ENCODE measurements at regions not wholly inside any gene's neighbourhood (a gene's known extent, or its start where the extent isn't known, plus 50 kb on each side); places are given as distances from the start of the nearest gene placed in this dataset.

GRCh38 chr12:38154096-38155019 is 162.2 kb upstream of the ALG10B start:
- no peak overlapping the region for H3K4me3 ChIP-seq (ENCODE audit: control insufficient read depth, low read depth, low read length)
- DNase-seq (ENCODE audit: low read depth) = no peak
- no peak for TF ChIP-seq CTCF (IDR thresholded peaks at IDR 0.05; ENCODE audit: control insufficient read depth, insufficient read depth, low read depth, low read length, missing control alignments)

DNA sequence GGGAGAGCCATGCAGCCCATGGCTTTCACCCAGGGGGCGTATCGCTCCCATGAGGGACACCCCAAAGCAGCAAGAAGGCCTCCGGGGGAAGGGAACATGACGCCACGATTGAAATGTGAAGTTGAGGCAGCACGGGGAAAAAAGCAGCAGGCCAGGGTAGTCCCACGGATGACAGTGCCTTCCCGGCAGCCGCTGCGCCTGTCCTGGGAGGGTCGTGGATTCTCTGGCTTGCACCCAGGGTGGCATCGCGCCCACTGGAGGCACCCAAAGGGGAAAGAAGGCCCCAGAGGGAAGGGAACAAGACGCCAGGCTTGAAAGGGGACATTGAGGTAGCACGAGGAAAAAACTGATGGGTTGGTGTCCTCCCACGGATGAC is 161.6 kb upstream of the ALG10B start:
- no peak for TF ChIP-seq CTCF (IDR thresholded peaks at IDR 0.05; ENCODE audit: control insufficient read depth, insufficient read depth, low read depth, low read length, missing control alignments)
- H3K4me3 ChIP-seq (ENCODE audit: control insufficient read depth, low read depth, low read length) = no peak overlapping the region
- no peak for DNase-seq (ENCODE audit: low read depth)

- DNase-seq (ENCODE audit: low read depth) = no peak
- TF ChIP-seq CTCF (IDR thresholded peaks at IDR 0.05; ENCODE audit: control insufficient read depth, insufficient read depth, low read depth, low read length, missing control alignments) = no peak
- H3K4me3 ChIP-seq (ENCODE audit: control insufficient read depth, low read depth, low read length) = no peak overlapping the region
These were observed 160.8 kb upstream of the ALG10B start for GRCh38 chr12:38155526-38156496.

DNA sequence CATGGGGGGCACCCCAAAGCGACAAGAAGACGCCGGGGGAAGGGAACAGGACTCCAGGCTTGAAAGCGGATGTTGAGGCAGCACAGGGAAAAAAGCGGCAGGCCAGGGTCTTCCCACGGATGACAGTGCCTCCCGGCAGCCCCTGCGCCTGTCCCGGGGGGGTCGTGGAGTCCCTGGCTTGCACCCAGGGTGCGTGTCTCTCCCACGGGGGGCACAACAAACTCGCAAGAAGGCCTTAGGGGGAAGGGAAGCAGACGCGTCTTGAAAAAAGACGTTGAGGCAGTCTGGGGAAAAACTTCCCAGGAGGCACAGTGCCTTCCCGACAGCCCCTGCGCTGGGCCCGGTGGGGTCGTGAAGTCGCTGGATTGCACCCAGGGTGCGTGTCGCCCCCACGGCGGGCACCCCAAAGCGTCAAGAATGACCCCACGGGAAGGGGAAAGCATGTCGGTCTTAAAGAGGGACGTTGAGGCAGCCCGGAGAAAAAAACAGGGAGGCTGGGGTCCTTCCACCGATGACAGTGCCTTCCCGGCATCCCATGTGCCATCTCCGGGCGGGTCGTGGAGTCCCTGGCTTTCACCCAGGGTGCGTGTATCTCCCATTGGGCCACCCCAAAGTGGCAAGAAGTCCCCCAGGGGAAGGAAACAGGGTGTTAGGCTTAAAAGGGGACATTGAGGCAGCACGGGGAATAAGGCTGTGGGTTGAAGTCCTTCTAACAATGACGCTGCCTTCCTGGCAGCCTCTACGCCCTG is 159.9 kb upstream of the ALG10B start:
- no peak overlapping the region for H3K4me3 ChIP-seq (ENCODE audit: control insufficient read depth, low read depth, low read length)
- TF ChIP-seq CTCF (IDR thresholded peaks at IDR 0.05; ENCODE audit: control insufficient read depth, insufficient read depth, low read depth, low read length, missing control alignments) = no peak
- no peak for DNase-seq (ENCODE audit: low read depth)

DNA sequence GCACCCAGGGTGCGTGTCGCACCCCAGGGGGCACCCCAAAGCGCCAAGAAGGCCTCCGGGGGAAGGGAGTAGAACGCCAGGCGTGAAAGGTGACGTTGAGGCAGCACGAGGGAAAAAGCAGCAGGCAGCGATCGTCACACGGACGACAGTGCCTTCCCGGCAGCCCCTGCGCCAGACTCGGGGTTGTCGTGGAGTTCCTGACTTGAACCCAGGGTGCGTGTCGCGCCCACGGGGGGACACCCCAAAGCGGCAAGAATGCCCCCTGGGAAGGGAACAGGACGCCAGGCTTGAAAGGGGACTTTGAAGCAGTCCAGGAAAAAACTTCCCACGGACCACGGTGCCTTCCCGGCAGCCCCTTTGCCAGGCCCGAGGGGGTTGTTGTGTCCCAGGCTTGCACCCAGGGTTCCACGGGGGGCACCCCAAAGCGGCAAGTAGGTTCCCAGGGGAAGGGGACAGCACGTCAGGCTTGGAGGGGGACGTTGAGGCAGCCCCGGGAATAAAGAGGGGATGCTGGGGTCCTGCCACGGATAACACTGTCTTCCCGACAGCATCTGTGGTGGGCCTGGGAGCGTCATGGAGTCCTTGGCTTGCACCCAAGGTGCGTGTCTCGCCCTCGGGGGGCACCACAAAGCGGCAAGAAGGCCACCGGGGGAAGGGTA is 159.2 kb upstream of the ALG10B start:
- no peak for DNase-seq (ENCODE audit: low read depth)
- TF ChIP-seq CTCF (IDR thresholded peaks at IDR 0.05; ENCODE audit: control insufficient read depth, insufficient read depth, low read depth, low read length, missing control alignments) = no peak
- H3K4me3 ChIP-seq (ENCODE audit: control insufficient read depth, low read depth, low read length) = no peak overlapping the region
